GM23338 (cell line): ENCODE measurements at regions not wholly inside any gene's neighbourhood (a gene's known extent, or its start where the extent isn't known, plus 50 kb on each side); places are given as distances from the start of the nearest gene placed in this dataset.

Experiments
- EZH2 ChIP-seq: fragments of 200-600 bp; sonication (generic); IDR thresholded peaks from one replicate; pipeline ENCODE4 v1.8.0; 2017; ENCODE audit warnings: antibody characterized with exemption, mild to moderate bottlenecking, low read depth; ENCODE audit not compliant: unreplicated experiment
- EZH2phosphoT487 ChIP-seq: fragments of 200-600 bp; sonication (generic); IDR thresholded peaks from one replicate; pipeline ENCODE4 v1.8.1; 2018; ENCODE audit warnings: antibody characterized with exemption; ENCODE audit not compliant: unreplicated experiment
- POLR2AphosphoS5 ChIP-seq: IDR thresholded peaks from 2 replicates; pipeline ENCODE4 v1.6.1; 2016; ENCODE audit warnings: antibody characterized with exemption, low read depth
- TF ChIP-seq, protein P1 (sequence below), 2 experiments: fragments of 200-600 bp in 1 of 2; sonication (generic) in 1 of 2; conservative IDR thresholded peaks; 2 replicates each; pipeline versions ENCODE4 v1.5.1 to v1.6.1; 2016 to 2017; ENCODE audit warnings: antibody characterized with exemption in 2 of 2, low read depth in 2 of 2, mild to moderate bottlenecking in 2 of 2, moderate library complexity in 1 of 2
- TF ChIP-seq, protein P2 (sequence below): IDR thresholded peaks from one replicate; pipeline ENCODE4 v1.6.1; 2018; ENCODE audit warnings: antibody characterized with exemption; ENCODE audit not compliant: unreplicated experiment

DNA sequence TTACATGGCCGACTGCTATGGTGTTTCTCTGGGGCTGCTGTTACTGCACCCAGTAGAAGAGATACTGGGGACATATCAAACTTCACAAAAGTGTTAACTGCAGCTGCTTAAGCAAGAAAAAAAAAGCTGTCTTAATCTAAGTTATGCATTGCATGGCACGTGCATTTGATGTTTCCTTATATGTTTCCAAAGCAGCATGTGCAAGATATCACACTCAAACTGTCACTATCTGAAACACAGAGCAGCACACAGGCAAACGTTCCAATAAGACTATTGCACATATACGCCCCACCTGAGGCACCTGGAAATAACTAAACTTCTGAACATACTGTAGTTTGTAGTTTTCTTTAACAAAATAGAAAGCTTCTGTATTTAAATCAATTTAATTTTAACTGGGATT, 671.4 kb upstream of the ADGRL2 start:
- TF ChIP-seq, protein P1, sequence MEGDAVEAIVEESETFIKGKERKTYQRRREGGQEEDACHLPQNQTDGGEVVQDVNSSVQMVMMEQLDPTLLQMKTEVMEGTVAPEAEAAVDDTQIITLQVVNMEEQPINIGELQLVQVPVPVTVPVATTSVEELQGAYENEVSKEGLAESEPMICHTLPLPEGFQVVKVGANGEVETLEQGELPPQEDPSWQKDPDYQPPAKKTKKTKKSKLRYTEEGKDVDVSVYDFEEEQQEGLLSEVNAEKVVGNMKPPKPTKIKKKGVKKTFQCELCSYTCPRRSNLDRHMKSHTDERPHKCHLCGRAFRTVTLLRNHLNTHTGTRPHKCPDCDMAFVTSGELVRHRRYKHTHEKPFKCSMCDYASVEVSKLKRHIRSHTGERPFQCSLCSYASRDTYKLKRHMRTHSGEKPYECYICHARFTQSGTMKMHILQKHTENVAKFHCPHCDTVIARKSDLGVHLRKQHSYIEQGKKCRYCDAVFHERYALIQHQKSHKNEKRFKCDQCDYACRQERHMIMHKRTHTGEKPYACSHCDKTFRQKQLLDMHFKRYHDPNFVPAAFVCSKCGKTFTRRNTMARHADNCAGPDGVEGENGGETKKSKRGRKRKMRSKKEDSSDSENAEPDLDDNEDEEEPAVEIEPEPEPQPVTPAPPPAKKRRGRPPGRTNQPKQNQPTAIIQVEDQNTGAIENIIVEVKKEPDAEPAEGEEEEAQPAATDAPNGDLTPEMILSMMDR (conservative IDR thresholded peaks at IDR 0.05; ENCODE audit: low read depth in 2 of 2) = no peak
- TF ChIP-seq EZH2 = no peak
- no peak for TF ChIP-seq EZH2phosphoT487
- TF ChIP-seq POLR2AphosphoS5 = no peak
- TF ChIP-seq, protein P2, sequence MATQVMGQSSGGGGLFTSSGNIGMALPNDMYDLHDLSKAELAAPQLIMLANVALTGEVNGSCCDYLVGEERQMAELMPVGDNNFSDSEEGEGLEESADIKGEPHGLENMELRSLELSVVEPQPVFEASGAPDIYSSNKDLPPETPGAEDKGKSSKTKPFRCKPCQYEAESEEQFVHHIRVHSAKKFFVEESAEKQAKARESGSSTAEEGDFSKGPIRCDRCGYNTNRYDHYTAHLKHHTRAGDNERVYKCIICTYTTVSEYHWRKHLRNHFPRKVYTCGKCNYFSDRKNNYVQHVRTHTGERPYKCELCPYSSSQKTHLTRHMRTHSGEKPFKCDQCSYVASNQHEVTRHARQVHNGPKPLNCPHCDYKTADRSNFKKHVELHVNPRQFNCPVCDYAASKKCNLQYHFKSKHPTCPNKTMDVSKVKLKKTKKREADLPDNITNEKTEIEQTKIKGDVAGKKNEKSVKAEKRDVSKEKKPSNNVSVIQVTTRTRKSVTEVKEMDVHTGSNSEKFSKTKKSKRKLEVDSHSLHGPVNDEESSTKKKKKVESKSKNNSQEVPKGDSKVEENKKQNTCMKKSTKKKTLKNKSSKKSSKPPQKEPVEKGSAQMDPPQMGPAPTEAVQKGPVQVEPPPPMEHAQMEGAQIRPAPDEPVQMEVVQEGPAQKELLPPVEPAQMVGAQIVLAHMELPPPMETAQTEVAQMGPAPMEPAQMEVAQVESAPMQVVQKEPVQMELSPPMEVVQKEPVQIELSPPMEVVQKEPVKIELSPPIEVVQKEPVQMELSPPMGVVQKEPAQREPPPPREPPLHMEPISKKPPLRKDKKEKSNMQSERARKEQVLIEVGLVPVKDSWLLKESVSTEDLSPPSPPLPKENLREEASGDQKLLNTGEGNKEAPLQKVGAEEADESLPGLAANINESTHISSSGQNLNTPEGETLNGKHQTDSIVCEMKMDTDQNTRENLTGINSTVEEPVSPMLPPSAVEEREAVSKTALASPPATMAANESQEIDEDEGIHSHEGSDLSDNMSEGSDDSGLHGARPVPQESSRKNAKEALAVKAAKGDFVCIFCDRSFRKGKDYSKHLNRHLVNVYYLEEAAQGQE = no peak
